ENCODE measurements at regions not wholly inside any gene's neighbourhood (a gene's known extent, or its start where the extent isn't known, plus 50 kb on each side); places are given as distances from the start of the nearest gene placed in this dataset.

GRCh38 chr2:207256476-207257207 is 90.9 kb upstream of the KLF7 start:
- TF ChIP-seq REST (IDR thresholded peaks at IDR 0.05; ENCODE audit: insufficient read depth in 1 of 2, low read depth in 2 of 2, low read length in 2 of 2) (no peak), FOXP2 (optimal IDR thresholded peaks at IDR 0.05; ENCODE audit: borderline replicate concordance, extremely low read depth, extremely low read length, insufficient read depth) (no peak), SIN3A (IDR thresholded peaks at IDR 0.05; ENCODE audit: borderline replicate concordance, insufficient read depth, low read length) (no peak), POLR2AphosphoS5 (IDR thresholded peaks at IDR 0.05; ENCODE audit: low read depth, low read length) (no peak), TAF1 (IDR thresholded peaks at IDR 0.05; ENCODE audit: borderline replicate concordance, insufficient read depth, low read length) (no peak)

GRCh38 chr2:207257251-207258250 is 91.8 kb upstream of the KLF7 start:
- TF ChIP-seq SIN3A (IDR thresholded peaks at IDR 0.05; ENCODE audit: borderline replicate concordance, insufficient read depth, low read length) (no peak), REST (IDR thresholded peaks at IDR 0.05; ENCODE audit: insufficient read depth in 1 of 2, low read depth in 2 of 2, low read length in 2 of 2) (no peak), POLR2AphosphoS5 (IDR thresholded peaks at IDR 0.05; ENCODE audit: low read depth, low read length) (no peak), FOXP2 (optimal IDR thresholded peaks at IDR 0.05; ENCODE audit: borderline replicate concordance, extremely low read depth, extremely low read length, insufficient read depth) (no peak), TAF1 (IDR thresholded peaks at IDR 0.05; ENCODE audit: borderline replicate concordance, insufficient read depth, low read length) (no peak)

GRCh38 chr2:207258263-207258991 is 92.7 kb upstream of the KLF7 start:
- TF ChIP-seq SIN3A (IDR thresholded peaks at IDR 0.05; ENCODE audit: borderline replicate concordance, insufficient read depth, low read length) (no peak), TAF1 (IDR thresholded peaks at IDR 0.05; ENCODE audit: borderline replicate concordance, insufficient read depth, low read length) (no peak), REST (IDR thresholded peaks at IDR 0.05; ENCODE audit: insufficient read depth in 1 of 2, low read depth in 2 of 2, low read length in 2 of 2) (no peak), FOXP2 (optimal IDR thresholded peaks at IDR 0.05; ENCODE audit: borderline replicate concordance, extremely low read depth, extremely low read length, insufficient read depth) (no peak), POLR2AphosphoS5 (IDR thresholded peaks at IDR 0.05; ENCODE audit: low read depth, low read length) (no peak)

- no peak for TF ChIP-seq REST (IDR thresholded peaks at IDR 0.05; ENCODE audit: insufficient read depth in 1 of 2, low read depth in 2 of 2, low read length in 2 of 2)
- TF ChIP-seq SIN3A (IDR thresholded peaks at IDR 0.05; ENCODE audit: borderline replicate concordance, insufficient read depth, low read length), result no peak
- no peak for TF ChIP-seq POLR2AphosphoS5 (IDR thresholded peaks at IDR 0.05; ENCODE audit: low read depth, low read length)
- TF ChIP-seq FOXP2 (optimal IDR thresholded peaks at IDR 0.05; ENCODE audit: borderline replicate concordance, extremely low read depth, extremely low read length, insufficient read depth), result no peak
- no peak for TF ChIP-seq TAF1 (IDR thresholded peaks at IDR 0.05; ENCODE audit: borderline replicate concordance, insufficient read depth, low read length)
Observed at GRCh38 chr2:207260021-207260420, 94.3 kb upstream of the KLF7 start.
